AG10803 (cell line): ENCODE measurements at regions not wholly inside any gene's neighbourhood (a gene's known extent, or its start where the extent isn't known, plus 50 kb on each side); places are given as distances from the start of the nearest gene placed in this dataset.
A peak's percentile ranks its signal among the peaks of the same experiment; 100 is the strongest.

Experiments used
- DNase-seq: peaks from one replicate; pipeline ENCODE4 v3.0.0; 2010; ENCODE audit warnings: low read depth
- H3K4me3 ChIP-seq: 2 replicates; pipeline ENCODE4 v1.5.1; 2011; ENCODE audit warnings: mild to moderate bottlenecking, low read length, control low read depth
- TF ChIP-seq, protein P1 (sequence below): conservative IDR thresholded peaks from 2 replicates; pipeline ENCODE4 v1.5.1; 2011; ENCODE audit warnings: mild to moderate bottlenecking, low read length, control low read depth, inconsistent platforms

DNA sequence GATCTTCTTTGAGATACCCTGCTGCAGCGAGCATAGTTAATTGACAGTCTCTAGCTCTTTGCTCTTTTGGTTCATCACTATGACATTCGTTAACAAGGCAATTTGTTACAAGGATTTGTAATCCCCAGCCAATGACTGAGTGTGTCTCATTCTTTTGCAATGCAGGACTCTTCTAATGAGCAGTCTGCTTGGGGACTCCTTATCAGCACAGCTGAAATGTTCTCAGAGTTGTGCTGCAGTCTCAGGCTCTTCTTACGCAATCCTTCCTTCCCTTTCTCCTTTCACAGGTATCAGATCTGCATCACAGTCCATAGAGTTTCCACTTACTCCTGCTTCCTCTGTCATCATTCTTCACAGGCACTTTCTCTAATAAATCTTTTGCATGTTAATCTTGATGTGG is 161.2 kb upstream of the OGFRL1 start:
- no peak for DNase-seq
- TF ChIP-seq, protein P1, sequence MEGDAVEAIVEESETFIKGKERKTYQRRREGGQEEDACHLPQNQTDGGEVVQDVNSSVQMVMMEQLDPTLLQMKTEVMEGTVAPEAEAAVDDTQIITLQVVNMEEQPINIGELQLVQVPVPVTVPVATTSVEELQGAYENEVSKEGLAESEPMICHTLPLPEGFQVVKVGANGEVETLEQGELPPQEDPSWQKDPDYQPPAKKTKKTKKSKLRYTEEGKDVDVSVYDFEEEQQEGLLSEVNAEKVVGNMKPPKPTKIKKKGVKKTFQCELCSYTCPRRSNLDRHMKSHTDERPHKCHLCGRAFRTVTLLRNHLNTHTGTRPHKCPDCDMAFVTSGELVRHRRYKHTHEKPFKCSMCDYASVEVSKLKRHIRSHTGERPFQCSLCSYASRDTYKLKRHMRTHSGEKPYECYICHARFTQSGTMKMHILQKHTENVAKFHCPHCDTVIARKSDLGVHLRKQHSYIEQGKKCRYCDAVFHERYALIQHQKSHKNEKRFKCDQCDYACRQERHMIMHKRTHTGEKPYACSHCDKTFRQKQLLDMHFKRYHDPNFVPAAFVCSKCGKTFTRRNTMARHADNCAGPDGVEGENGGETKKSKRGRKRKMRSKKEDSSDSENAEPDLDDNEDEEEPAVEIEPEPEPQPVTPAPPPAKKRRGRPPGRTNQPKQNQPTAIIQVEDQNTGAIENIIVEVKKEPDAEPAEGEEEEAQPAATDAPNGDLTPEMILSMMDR = no peak
- no peak overlapping the region for H3K4me3 ChIP-seq

GRCh38 chr6:71130277-71130676 is 158.3 kb upstream of the OGFRL1 start:
- TF ChIP-seq, protein P1 = no peak
- H3K4me3 ChIP-seq = no peak overlapping the region
- DNase-seq = no peak

DNA sequence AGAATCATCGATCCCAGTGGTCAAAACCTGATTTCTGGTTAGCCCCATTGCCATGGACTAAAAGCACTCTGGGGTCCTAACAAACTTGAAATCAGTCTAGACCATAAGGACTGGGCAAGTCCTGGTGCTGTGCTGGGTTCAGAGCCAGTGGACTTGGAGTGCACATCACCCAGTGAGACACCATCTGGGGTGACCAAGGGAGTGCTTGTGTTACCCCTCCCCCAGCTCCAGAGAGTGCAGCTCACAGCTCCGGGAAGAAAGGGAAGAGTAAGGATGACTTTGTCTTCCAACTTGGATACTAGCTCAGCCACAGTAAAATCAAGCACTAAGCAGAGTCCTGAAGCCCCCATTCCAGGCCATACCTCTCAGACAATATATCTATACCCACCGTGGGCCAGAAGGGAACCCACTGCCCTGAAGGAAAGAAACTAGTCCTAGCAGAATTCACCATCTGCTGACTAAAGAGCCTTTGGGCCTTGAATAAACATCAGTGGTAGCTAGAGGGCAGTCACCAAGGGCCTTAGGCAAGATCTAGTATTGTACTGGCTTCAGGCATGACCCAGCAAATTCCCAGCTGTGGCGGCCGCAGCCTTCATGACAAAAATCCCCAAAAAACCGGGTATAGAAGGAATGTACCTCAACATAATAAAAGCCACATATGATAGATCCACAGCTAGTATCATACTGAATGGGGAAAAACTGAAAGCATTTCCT is 153.5 kb upstream of the OGFRL1 start:
- H3K4me3 ChIP-seq = no peak overlapping the region
- no peak for DNase-seq
- TF ChIP-seq, protein P1 = no peak

- TF ChIP-seq, protein P1 = no peak
- DNase-seq = no peak
- H3K4me3 ChIP-seq = no peak overlapping the region
Measured at GRCh38 chr6:71137973-71138372, 150.6 kb upstream of the OGFRL1 start.

DNA sequence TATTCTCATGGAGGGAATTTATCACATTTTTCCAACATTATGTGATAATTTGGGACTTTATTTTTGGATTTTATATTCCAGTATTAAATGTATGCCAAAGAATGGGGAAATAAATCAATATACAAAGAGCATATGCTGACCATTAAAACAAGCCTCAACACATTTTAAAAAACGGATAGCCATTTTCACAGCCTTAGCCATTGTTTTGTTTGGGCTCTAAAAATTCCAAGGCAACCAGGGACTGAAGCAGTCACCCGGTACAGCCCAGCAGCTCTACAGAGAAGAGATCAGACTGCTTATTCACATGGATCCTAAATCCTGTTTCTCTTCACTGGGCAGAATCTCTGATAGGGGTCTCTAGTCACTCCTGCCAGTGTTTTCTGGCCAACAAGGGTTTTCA is 150.2 kb upstream of the OGFRL1 start:
- TF ChIP-seq, protein P1 = no peak
- no peak overlapping the region for H3K4me3 ChIP-seq
- no peak for DNase-seq

DNA sequence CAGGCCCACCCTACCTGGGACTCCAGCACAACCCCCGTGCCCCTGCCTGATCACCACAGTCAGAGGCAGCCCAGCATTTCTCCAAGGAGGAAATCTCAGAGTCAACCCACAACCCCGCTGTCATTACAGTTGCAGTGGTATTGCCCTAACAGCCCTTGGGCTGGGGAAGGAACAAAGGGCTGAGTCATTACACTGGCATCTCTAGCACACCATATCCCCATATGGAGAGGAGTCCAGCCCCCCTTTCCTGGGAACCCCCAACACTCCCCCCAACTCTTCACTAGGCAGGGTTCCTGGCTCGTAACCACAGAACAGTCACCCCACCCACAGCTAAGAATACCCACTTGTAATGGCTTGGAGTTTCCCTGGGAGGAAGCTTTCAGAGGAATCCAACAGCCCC is 149.4 kb upstream of the OGFRL1 start:
- DNase-seq = peak; percentile 20
- H3K4me3 ChIP-seq = no peak overlapping the region
- TF ChIP-seq, protein P1 = no peak

DNA sequence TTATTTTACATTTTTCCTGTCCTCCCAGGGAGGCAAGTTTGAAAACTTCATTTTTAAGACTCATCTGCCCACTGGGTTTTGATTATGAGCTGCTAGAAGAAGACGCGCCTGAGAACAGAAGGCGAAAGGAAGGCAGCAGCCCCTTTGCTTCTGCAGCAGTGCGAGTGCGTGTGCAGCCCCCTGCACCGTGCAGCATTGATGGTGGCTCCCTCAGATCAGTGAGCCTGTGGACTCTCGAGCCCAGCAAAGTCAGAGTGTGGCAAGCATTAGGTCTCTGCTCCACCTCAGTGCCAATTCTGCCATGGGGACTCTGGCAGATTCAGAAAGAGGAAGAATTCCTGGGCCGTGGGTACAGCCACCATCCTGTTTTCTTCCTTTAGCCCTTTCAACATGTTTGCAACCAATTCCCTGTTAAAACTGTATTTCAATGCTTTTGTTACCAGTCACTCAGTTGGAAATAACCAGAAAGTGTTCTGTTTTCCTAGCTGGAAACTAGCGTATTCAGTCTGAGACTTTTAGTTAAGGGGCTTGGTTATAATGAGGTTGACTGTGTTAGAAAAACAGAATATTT is 134.8 kb upstream of the OGFRL1 start:
- no peak overlapping the region for H3K4me3 ChIP-seq
- TF ChIP-seq, protein P1 = no peak
- no peak for DNase-seq
